CD4-positive, alpha-beta T cell (primary cell): ENCODE measurements at regions not wholly inside any gene's neighbourhood (a gene's known extent, or its start where the extent isn't known, plus 50 kb on each side); places are given as distances from the start of the nearest gene placed in this dataset.

Experiments used
- ATAC-seq: fragments of 200-7000 bp; cut with Tn5 transposase; one replicate; pipeline ENCODE4 v1.10.0; 2022; ENCODE audit warnings: mild to moderate bottlenecking; ENCODE audit not compliant: poor library complexity
- CTCF ChIA-PET: fragments of 350-600 bp; sonication (Branson Sonifier 250); formaldehyde crosslinking; loops from one replicate; lab custom pipeline; 2021; ENCODE audit warnings: antibody characterized with exemption, inconsistent platforms; lab: Charles Lee
- POLR2A ChIA-PET: fragments of 350-600 bp; sonication (Branson Sonifier 250); formaldehyde crosslinking; loops from one replicate; lab custom pipeline; 2021; ENCODE audit warnings: antibody characterized with exemption, inconsistent platforms; lab: Charles Lee
- DNase-seq, 14 experiments: peaks; one replicate each; pipeline ENCODE4 v3.0.0-alpha.2; 2013 to 2020; ENCODE audit warnings: mixed read lengths in 2 of 14
- H3K27ac ChIP-seq, 2 donors: one replicate each; pipeline versions ENCODE4 v1.5.1 to v1.7.0; 2013; ENCODE audit warnings: low read length in 2 of 2, low read depth in 1 of 2, mild to moderate bottlenecking in 1 of 2
- H3K27me3 ChIP-seq, 2 experiments: 1 replicate in 1 of 2; 2 replicates in 1 of 2; pipeline versions ENCODE4 v1.6.1 to v1.7.0; 2013; ENCODE audit warnings: low read length in 2 of 2, control low read depth in 1 of 2, mild to moderate bottlenecking in 1 of 2, moderate library complexity in 1 of 2; ENCODE audit not compliant: insufficient read depth in 2 of 2, control insufficient read depth in 1 of 2
- H3K36me3 ChIP-seq: one replicate; pipeline ENCODE4 v1.6.1; 2013; ENCODE audit warnings: low read length, control low read depth; ENCODE audit not compliant: insufficient read depth
- H3K4me1 ChIP-seq: one replicate; pipeline ENCODE4 v1.6.1; 2013; ENCODE audit warnings: low read length, control low read depth; ENCODE audit not compliant: insufficient read depth
- H3K4me3 ChIP-seq: one replicate; pipeline ENCODE4 v1.5.1; 2013; ENCODE audit warnings: mild to moderate bottlenecking, low read length, moderate library complexity
- H3K9me3 ChIP-seq, 2 experiments: 1 replicate in 1 of 2; 2 replicates in 1 of 2; pipeline versions ENCODE4 v1.6.1 to v1.7.0; 2013; ENCODE audit warnings: low read length in 2 of 2, mild to moderate bottlenecking in 2 of 2, control low read depth in 1 of 2, moderate library complexity in 1 of 2; ENCODE audit not compliant: control insufficient read depth in 1 of 2, insufficient read depth in 1 of 2
- H3K27ac Mint-ChIP-seq: one replicate; pipeline ENCODE4 v1.8.0; 2020; ENCODE audit warnings: mixed read lengths
- H3K27me3 Mint-ChIP-seq: one replicate; pipeline ENCODE4 v1.8.0; 2021; ENCODE audit warnings: mixed read lengths
- H3K36me3 Mint-ChIP-seq: one replicate; pipeline ENCODE4 v1.8.0; 2021; ENCODE audit warnings: low read depth, mixed read lengths
- H3K4me1 Mint-ChIP-seq: one replicate; pipeline ENCODE4 v1.8.0; 2021; ENCODE audit warnings: low read depth, mixed read lengths
- H3K4me3 Mint-ChIP-seq: one replicate; pipeline ENCODE4 v1.8.0; 2020; ENCODE audit warnings: mild to moderate bottlenecking, mixed read lengths
- H3K9me3 Mint-ChIP-seq: one replicate; pipeline ENCODE4 v1.8.0; 2020; ENCODE audit warnings: mixed read lengths
- CTCF ChIP-seq: fragments of 200-600 bp; IDR thresholded peaks from one replicate; pipeline ENCODE4 v1.8.0; 2022; ENCODE audit warnings: antibody characterized with exemption, mild to moderate bottlenecking
- intact Hi-C, 2 experiments: fragments of 100-400 bp; cut with DNase I in 1 of 2; cut with micrococcal nuclease in 1 of 2; formaldehyde crosslinking; loops; one replicate each; pipeline versions ENCODE4 v1.15.1 to v1.9.0; 2023 to 2025; cut with DNase I, micrococcal nuclease

- POLR2A ChIA-PET = no interaction called here
- CTCF ChIA-PET = no interaction called here
- H3K27ac Mint-ChIP-seq = no peak overlapping the region
These were observed 222.3 kb downstream of the IBTK start for GRCh38 chr6:82025271-82025670.

GRCh38 chr6:82022614-82023129, 224.9 kb downstream of the IBTK start:
- intact Hi-C loops = no loop called here
- CTCF ChIA-PET = no interaction called here
- DNase-seq (no peak), ATAC-seq (no peak)
- Histone ChIP-seq H3K27me3 (no peaks in the 10 kb centered on the region), H3K4me1 (no peaks in the 10 kb centered on the region), H3K36me3 (no peaks in the 10 kb centered on the region), H3K4me3 (no peak overlapping the region), H3K9me3 (no peaks in the 10 kb centered on the region), H3K27ac (no peak overlapping the region)
- H3K4me3 Mint-ChIP-seq = no peak overlapping the region
- no peak overlapping the region for H3K27ac Mint-ChIP-seq
- H3K36me3 Mint-ChIP-seq = no peaks in the 10 kb centered on the region
- no peaks in the 10 kb centered on the region for H3K9me3 Mint-ChIP-seq
- H3K27me3 Mint-ChIP-seq = no peaks in the 10 kb centered on the region
- POLR2A ChIA-PET = no interaction called here
- no peak for TF ChIP-seq CTCF
- H3K4me1 Mint-ChIP-seq = no peaks in the 10 kb centered on the region

More at GRCh38 chr6:82025271-82025670, 222.3 kb downstream of the IBTK start:
- Mint-ChIP-seq H3K9me3 (no peaks in the 10 kb centered on the region), H3K4me3 (no peak overlapping the region), H3K27me3 (no peaks in the 10 kb centered on the region), H3K36me3 (no peaks in the 10 kb centered on the region), H3K4me1 (no peaks in the 10 kb centered on the region)
- Histone ChIP-seq H3K27me3 (no peaks in the 10 kb centered on the region), H3K4me1 (no peaks in the 10 kb centered on the region), H3K4me3 (no peak overlapping the region), H3K36me3 (no peaks in the 10 kb centered on the region), H3K27ac (no peak overlapping the region), H3K9me3 (no peaks in the 10 kb centered on the region)
- no peak for DNase-seq
- intact Hi-C loops = no loop called here
- no peak for ATAC-seq
- no peak for TF ChIP-seq CTCF

GRCh38 chr6:82017773-82018172, 229.8 kb downstream of the IBTK start:
- Histone ChIP-seq H3K36me3 (no peaks in the 10 kb centered on the region), H3K4me3 (no peak overlapping the region), H3K27ac (no peak overlapping the region), H3K27me3 (no peaks in the 10 kb centered on the region), H3K9me3 (no peaks in the 10 kb centered on the region), H3K4me1 (no peaks in the 10 kb centered on the region)
- ATAC-seq (no peak), DNase-seq (no peak)
- Mint-ChIP-seq H3K36me3 (no peaks in the 10 kb centered on the region), H3K4me1 (no peaks in the 10 kb centered on the region), H3K27me3 (no peaks in the 10 kb centered on the region), H3K27ac (no peak overlapping the region), H3K4me3 (no peak overlapping the region), H3K9me3 (no peaks in the 10 kb centered on the region)
- ChIA-PET CTCF (no interaction called here), POLR2A (no interaction called here)
- intact Hi-C loops = no loop called here
- TF ChIP-seq CTCF = no peak
